HG03342 (cell line): ENCODE measurements at regions not wholly inside any gene's neighbourhood (a gene's known extent, or its start where the extent isn't known, plus 50 kb on each side); places are given as distances from the start of the nearest gene placed in this dataset.
A peak's percentile ranks its signal among the peaks of the same experiment; 100 is the strongest.
"Not testable (repeated sequence)": the region's sequence is repeated elsewhere in the genome, so short reads cannot be mapped to it uniquely, and the experiment has no call there.

Experiments used
- ATAC-seq: cut with Tn5 transposase; IDR thresholded peaks from one replicate; pipeline ENCODE4 v1.9.1; 2021; ENCODE audit warnings: mild to moderate bottlenecking, moderate library complexity; ENCODE audit not compliant: unreplicated experiment

GRCh38 chr6:8651998-8652397 is 216.7 kb upstream of the SLC35B3 start:
- no peak for ATAC-seq

GRCh38 chr6:8645212-8645611 is 209.9 kb upstream of the SLC35B3 start:
- ATAC-seq = no peak

DNA sequence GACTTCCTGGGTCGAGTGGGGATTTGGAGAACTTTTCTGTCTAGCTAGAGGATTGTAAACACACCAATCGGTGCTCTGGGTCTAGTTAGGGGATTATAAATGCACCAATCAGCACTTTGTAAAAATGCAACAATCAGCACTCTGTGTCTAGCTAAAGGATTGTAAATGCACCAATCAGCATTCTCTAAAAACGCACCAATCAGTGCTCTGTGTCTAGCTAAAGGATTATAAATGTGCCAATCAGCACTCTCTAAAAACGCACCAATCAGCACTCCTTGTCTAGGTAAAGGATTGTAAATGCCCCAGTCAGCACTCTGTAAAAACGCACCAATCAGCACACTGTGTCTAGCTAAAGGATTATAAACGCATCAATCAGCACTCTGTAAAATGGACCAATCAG is 209.0 kb upstream of the SLC35B3 start:
- no peak for ATAC-seq

- ATAC-seq = no peak
These were observed 207.5 kb upstream of the SLC35B3 start for GRCh38 chr6:8642854-8643253.

GRCh38 chr6:8642131-8642530 is 206.8 kb upstream of the SLC35B3 start:
- no peak for ATAC-seq

- no peak for ATAC-seq
These were observed 204.7 kb upstream of the SLC35B3 start for GRCh38 chr6:8639928-8640649.

DNA sequence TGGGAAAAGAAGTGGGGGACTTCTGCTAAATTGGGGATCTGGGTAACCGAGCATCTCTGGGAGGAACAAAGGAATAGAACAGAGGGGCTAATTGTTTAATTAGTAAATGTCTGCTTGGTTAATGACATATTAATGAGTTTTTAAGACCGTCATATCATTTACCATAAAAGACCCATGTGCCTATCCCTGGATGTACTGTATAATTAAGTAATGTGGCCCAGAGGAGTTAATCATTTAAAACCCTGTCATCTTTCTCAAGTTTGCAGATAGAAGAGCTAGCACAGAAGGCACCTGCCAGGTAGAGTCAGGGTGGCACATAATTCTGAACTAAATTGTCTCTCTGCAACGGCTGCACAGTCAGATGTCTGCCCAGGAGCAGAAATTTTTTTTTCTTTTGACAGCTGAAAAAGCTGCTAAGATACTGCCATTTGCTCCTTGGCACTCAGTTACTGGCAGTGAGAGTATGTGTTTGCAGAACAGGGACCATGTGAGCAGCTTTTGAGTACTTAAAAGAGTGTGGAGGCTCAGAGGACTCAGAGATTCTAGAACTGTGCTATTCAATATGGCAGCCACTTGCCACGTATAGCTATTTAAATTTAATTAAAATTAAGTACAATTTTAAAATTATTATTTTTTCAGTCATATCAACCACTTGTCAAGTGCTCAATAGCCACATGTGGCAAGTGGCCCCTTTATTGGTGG is 202.7 kb upstream of the SLC35B3 start:
- no peak for ATAC-seq

DNA sequence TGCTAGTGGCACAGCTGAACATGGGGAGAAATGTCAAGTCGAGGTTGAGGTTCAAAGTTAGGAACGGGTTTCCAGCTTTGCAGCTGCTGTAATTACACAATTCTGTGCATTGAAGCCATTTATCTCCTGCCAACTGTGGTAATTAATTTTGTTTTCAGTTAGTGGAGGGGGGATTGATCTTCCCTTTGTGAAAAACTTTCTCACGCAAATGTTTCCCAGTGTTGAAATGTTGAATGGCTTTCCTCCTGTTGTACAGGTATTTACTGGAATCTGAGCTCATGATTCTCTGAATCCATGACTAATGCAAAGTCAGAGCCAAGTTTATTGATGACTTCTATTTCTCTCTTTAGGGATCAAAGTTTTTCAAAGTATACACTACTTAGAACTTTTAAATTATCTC is 198.4 kb upstream of the SLC35B3 start:
- no peak for ATAC-seq

DNA sequence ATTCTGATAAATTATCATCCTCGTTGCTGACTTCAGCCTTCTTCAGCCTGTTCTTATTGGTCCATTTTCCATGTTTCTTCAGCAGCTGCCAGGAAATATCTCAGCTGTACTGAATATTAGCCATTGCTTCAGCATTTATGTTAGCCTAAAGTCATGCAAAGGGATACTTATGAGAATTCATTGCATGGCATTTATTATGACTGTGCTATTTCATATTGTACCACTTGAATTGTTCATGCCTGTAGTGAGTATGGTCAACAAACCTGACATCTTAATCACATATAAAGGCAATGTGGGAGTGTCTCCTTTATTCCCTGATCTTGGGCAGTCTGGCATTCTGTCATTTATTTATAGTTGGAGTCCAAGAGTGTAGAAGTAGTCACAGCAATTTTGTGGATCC is 193.4 kb upstream of the SLC35B3 start:
- no peak for ATAC-seq

DNA sequence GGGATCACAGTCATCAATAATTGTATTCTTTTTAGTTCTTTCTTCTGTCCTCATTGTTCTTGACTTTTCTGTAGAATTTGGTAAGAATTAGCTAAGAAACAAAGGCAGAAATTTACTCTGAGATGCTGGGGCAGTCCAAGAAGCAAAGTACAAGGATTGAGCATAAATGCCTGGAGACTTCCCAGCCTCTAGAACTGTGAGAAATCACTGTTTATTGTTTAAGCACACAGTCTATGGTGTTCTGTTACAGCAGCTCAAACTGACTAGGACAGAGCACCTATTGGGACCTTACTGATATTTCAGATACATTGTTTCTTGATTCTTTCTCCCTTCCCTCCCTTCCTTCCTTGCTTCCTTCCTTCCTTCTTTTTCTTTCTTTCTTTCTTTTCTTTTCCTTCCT is 192.7 kb upstream of the SLC35B3 start:
- ATAC-seq = no peak

DNA sequence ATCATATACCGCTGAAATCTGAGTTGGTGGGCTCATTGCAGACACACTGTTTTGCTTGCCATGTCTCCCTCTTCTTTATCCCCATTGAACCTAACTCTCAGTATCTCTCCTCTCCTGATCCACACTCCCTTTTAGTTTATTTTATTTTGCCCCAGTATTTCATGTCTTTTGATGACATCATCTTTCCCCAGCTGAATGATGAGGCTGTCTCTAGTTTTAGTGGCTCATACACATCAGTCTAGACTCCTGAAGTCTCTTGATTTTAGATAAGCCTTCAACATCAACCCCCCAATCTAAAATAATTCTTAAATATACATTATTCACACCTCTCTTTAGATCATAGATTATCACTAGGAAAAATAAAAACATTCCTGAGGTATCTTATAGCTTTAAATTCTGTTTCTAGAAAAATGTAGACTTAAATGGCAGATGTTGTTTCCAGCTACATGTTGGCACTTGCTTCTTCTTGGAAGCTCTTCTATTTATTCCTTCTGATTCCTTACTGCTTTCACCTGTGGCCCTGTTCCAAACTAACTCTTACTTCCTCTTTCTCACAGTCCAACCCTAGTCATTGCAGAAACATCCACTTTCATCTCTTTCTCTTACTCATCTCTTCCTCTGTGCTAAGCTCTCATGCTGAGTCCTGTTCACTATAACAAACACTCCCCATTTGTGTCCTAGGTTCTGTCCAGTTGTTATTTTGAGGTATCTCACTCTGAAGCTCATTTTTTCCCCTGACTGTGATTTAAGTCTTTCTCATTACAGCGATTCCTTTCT is 191.9 kb upstream of the SLC35B3 start:
- ATAC-seq = peak; percentile 91

DNA sequence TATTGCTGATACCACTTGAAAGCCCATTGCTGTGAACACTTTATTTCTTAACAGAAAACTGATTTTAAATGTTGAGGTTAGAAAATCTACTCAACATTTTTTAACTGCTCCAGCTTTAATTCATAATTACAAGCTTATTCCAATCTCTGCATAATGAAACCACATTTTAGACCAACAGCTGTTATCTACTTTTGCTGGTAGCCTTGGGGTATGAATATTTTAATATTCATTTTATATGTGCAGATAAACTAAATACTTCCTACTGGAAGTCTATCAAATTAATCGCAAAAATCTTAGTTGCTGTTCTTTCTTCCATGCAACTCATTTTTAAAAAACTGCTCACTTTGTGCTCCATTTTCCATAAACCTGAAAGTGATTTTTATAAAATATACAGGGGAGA is 189.3 kb upstream of the SLC35B3 start:
- no peak for ATAC-seq

DNA sequence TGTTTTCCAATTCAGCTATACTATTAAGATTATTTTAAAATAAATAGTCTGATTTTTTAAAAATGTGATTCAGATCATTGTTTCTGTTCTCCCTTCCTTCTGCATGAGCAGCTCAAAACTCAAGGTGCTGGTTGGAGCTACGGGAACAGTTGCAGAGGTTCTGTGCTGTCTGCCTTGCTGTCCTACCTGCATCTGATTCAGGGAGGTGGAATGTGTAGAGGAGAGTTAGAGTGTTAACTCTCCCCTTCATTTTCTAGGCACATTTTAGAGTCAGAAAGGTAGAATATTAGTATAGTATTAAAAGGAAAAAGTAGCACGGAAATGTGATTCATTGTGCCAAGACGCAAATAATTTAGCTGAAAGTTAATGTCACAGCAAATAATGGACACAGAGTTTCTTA is 188.1 kb upstream of the SLC35B3 start:
- no peak for ATAC-seq

- ATAC-seq = no peak
These were observed 184.5 kb upstream of the SLC35B3 start for GRCh38 chr6:8619853-8620252.

DNA sequence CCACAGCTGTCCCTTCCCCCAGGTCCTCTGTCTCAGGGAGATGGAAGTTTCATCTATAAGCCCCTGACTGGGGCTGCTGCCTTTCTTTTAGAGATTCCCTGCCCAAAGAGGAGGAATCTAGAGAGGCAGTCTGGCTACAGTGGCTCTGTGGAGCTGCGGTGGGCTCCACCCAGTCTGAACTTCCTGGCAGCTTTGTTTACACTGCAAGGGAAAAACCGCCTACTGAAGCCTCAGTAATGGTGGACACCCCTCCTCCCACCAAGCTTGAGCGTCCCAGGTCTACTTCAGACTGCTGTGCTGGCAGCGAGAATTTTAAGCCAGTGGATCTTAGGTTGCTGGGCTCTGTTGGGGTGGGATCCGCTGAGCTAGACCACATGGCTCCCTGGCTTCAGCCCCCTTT is 184.1 kb upstream of the SLC35B3 start:
- not testable (repeated sequence) for ATAC-seq

DNA sequence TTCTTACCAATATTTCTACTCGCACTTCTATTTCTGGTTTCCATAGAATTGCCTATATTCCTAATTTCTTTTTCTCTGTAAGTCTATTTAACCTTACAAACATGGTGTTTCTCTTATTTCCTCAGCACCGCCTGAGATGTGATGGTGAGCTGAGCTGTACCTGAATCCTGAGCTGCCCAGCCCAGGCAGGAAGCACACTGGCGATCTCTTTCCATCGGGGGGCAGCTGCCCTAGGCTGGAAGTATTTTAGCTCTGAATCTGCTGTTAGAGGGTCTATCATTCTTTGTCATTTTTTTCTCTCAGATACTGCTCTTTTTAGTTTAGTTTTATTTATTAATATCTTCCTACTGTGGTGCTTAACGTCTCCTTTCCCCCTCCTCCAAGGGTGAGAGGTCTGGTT is 173.4 kb upstream of the SLC35B3 start:
- no peak for ATAC-seq

DNA sequence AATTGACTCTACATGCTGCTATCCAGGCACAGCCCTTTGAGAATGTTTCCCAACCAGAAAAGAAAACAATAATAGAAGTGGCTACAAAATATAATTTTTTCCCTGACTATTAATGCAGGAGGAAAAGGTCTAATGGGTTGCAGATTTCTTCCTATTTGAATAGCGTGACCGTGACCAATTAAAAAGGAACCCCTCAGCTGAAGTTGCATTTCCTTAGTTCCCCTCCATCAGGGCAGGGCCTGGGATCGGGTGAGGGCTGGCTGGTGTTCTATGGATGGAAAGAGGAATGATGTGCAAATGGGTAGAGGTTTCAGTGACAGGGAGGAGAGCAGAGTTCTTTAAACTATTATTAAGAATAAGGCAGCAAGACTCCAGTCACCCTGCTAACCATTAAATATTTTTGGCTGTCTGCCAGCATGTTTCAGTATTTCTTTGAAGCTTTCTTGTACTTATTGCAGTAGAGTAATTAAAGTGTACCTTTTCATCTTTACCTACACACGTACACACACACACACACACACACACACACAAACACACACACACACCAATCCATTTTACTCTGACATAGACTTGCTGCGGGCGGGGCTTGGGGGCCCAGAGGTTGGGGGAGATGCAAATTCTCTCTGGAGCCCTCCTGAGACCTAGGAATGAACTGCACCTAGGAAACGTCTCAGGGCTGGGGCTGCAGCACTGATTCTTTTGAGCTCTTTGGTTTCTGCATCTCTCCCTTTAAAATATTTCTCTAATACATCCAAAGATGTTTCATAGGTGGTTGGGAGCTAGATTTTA is 154.8 kb upstream of the SLC35B3 start:
- ATAC-seq = no peak

DNA sequence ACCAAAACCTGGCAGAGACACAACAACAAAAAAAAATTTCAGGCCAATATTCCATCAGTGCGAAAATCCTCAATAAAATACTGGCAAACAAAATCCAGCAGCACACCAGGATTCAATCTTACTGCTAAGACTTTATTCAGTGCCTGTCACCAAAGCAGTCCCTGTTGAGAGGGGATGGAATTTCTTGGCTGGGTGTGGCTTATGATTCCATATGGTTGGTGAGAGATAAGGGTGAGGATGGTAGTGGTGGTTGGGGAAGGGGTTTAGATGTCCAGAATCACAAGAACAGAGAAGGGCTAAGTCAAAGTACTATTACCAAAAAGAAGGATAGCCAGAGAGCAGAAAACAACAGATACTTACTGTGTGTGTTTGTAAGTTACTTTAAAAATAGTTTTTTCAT is 152.8 kb upstream of the SLC35B3 start:
- ATAC-seq = no peak

DNA sequence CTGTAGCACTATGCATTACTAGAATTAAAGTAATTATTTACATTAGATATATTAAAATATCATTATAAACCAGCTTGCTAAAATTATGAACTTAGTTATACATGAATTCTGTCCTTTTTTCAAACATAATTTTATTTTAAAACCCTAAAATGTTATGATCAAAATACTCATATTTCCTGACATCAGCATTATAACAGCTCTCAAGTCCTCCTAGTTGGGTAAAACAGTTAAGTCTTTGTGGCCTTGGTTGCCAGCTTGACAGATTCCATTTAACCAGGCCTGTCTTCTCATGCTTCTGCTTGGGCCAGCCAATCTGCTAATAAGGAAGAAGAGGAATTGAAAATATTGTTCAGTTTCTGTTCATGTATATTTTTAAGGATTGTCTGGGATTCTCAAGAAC is 147.9 kb upstream of the SLC35B3 start:
- ATAC-seq = no peak

- no peak for ATAC-seq
These were observed 144.0 kb upstream of the SLC35B3 start for GRCh38 chr6:8579372-8579771.

DNA sequence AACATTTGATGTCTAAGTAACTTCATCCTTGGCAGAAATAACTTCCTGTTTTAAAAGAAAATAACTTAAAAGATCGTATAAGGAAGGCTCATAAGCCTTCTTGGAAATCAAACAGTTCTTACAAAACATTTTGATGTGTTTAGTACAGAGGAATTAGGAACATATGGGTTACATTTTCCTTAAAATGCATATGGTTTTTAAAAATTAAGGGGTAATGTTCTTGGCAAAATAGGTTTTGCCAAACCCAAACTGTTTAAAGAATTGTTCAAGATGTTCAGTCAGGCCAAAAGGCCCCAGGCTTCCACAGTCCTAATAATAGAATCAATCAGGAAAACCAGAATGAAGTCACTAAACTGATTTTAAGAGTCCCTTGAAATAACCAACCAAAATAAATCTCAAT is 142.7 kb upstream of the SLC35B3 start:
- no peak for ATAC-seq
